SW480 (cell line): ENCODE measurements at regions not wholly inside any gene's neighbourhood (a gene's known extent, or its start where the extent isn't known, plus 50 kb on each side); places are given as distances from the start of the nearest gene placed in this dataset.
"Not testable (repeated sequence)": the region's sequence is repeated elsewhere in the genome, so short reads cannot be mapped to it uniquely, and the experiment has no call there.

Source experiments
- DNase-seq: peaks from one replicate; pipeline ENCODE4 v3.0.0-alpha.2; 2016; ENCODE audit warnings: low spot score

DNA sequence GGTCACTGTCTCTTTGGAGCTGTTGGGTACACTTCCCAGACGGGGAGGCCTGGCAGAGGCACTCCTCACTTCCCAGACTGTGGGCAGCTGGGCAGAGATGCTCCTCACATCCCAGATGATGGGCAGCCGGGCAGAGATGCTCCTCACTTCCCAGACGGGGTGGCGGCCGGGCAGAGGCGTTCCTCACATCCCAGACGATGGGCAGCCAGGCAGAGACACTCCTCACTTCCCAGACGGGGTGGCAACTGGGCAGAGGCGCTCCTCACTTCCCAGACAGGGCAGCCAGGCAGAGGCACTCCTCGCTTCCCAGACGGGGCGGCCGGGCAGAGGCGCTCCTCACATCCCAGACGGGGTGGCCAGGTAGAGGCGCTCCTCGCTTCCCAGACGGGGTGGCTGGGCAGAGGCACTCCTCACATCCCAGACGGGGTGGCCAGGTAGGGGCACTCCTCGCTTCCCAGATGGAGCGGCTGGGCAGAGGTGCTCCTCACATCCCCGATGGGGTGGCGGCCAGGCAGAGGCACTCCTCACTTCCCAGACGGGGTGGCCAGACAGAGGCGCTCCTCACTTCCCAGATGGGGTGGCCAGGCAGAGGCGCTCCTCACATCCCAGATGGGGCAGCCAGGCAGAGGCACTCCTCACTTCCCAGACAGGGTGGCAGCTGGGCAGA is 833.1 kb upstream of the RAG2 start:
- DNase-seq, result not testable (repeated sequence)

DNA sequence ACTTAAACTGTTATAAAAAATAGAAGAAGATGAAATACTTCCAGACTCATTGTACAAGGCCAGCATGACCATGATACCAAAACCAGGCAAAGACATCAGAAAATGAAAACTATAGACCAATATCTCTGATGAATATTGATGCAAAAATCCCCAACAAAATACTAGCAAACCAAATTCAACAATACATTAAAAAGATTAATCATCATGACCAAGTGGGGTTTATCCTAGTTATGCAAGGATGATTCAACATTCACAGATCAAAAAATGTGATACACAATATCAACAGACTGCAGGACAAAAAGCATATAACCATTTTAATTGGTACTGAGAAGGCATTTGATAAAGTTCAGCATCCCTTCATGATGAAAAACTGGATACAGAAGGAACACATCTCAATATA is 824.5 kb upstream of the RAG2 start:
- DNase-seq, result no peak

DNA sequence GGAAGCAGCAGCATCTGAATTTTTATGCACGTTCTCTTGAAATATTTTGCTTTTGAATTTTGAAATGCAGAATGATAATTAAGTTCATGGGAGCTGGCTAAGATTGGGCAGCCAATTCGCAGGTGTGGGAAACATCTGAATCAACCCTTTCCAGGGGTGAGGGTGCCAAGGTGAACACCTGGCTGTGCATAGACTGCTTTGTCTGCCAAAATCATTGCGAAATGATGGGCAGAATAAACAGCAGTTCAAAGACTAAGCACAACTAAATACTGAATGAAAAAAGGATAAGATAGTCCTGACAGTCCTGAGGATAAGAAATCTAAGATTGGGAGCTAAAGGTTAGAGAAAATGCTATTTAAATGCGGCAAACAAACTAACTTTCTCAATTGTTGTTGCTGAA is 813.3 kb upstream of the RAG2 start:
- DNase-seq, result no peak

DNA sequence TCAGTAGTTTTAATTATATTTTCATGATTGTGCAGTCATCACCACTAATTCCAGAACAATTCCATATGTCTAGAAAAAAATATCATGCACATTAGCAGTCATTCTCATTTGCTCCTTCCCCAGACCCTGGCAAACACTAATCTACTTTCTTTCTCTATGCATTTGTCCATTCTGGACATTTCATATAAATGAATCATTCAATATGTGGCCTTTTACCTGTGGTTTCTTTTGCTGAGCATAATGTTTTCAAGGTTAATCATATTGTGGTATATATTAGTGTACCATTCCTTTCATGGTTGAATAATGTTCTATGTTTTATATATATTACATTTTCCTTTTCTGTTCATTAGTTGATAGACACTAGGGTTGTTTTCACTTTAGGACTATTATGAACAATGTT is 811.1 kb upstream of the RAG2 start:
- no peak for DNase-seq

DNA sequence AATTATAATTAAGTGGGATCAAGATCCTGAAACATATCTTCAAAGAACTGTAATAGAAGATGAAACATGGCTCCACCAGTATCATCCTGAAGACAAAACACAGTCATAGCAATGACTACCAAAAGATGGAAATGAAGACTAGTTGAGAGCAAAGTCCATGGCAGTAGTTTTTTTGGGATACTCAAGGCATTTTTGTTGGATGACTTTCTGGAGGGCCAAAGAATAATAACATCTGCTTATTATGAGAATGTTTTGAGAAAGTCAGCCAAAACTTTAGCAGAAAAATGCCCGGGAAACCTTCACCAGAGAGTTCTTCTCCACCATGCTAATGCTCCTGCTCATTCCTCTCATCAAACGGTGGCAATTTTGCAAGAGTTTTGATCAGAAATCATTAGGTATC is 809.4 kb upstream of the RAG2 start:
- DNase-seq, result no peak

DNA sequence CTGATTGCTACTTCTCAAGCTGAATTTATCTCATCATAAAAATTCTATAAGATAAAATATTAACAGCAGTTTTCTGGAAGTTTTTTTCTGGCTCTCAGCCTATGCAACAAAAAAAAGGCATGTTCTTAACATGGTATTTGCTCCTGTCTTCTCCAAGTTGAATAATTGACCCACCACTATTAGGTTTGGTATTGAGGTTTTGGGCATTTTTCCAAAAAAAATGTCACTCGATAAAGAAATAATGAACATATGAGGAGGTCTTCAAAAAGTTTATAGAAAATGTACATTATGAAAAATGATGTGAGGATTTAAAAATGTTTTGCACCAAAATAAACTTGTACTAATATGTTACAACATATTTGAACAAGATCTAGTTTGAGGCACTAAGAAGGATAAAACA is 808.6 kb upstream of the RAG2 start:
- no peak for DNase-seq

DNA sequence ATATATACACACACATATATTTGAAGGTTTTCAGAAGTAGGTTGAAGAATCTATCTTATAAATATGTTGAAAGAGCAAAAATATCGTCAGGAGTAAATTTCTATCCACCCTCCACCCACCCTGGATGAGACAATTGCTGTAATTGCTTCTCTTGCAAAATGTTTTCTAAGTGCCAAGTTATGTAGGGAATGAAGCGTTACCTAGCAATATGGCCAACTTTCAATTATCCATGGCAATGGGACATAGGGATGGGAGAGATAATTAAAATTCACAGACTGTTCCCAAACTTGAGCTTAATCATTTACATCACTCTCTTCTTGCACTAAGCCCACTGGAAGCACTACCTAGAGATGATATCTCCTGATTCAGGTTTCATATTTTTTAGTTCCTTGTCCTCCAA is 806.2 kb upstream of the RAG2 start:
- no peak for DNase-seq

DNA sequence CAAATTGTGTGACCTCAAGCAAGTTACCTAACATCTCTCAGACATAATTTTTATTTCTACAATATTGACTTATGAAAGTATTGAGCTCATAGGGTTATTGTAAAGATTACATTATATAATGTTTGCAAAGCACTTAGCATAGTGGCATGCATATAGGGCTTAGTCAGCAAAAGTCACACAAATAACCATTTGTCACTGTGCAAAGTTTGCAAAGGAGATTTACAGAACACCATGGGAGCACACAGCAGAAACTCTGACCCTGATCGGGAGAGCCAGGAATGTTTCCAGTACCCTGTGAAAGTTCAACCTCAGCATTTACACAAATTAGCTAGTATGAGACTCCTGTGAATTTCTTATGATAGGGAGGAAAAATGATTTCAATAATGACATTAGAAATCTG is 804.6 kb upstream of the RAG2 start:
- no peak for DNase-seq

DNA sequence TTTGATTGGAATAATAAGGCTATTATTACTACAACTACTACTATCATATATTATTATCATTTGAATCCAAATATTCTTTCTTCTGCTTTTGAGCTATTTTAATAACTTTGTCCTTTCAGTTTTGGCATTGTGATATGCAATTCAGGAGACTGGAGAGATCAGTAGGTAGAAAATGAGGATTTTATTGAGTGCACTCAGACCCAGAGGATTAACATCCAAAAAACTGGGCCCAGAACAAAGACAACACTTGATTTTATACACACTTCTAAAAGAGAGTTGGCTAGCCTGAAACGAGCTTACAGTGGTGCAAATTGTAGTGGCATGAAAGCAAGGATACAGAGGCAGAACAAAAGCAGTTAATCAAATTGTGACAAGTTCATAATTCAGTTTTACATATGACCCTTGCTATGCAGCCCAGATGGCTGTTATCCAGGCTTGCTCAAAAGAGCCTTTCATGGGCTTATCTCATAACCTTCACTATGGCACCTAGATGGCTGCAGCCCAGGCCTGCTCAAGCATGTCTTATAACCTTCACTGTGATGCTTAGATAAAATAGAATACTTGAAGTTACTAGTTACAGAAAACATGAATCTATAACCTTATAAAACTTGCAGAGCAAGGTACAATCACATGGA is 796.3 kb upstream of the RAG2 start:
- no peak for DNase-seq

DNA sequence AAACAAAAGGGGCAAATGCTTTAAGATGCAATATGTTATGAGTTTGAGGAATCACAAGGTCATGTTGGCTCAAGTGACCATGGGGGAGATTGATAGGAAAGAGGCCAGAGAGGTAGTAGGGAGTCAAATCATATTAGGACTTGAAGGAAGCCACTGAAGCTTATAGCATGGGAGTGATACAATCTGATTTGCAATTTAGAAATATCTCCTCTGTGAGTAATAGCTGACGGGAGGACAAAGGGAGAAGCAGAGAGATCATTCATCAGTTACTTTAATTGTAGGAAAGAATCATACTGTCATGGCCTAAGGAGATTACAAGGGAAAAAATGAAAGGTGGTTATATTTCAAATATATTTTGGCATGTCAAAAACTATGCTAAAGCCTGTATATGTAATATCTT is 793.6 kb upstream of the RAG2 start:
- no peak for DNase-seq

DNA sequence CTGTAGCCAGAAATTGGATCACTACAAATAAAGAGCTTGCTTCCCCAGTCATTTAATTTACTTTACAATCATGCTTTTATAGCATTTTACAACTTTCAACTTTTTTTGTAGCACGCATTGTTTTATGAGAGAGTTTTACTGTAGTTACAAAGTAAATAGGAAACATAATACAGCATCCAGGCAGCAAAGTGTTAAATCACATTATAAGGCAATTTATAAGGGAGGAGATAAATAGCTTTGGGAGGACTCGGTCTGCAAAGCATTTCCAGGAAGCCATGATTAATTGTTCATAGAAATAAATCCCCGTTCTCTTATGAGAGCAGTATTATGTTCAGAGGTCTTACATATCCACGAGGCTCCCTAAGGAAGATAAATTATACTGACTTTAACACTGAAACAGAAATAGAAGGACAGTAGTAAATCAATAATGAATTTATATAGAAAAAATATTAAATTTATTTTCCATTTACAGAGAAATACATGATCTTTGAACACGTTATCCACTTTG is 792.6 kb upstream of the RAG2 start:
- no peak for DNase-seq

DNA sequence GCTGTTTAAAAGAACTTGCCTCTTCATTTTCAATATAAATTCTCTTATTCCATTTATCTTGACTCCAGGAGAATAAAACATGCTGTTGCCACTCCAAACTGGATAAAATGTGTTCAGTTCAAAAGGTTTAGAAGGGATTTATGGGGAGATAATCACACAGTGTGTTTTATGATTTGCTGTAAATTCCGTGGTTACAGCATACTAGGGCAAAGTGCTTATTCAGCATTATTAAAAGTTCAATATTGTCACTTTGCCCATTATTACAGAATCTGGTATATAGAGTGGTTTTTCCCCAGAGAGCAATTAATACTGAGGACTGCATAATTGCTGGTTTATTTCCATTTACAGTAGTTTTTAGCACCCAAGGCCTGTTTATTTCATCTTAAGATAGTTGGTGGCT is 780.9 kb upstream of the RAG2 start:
- no peak for DNase-seq

DNA sequence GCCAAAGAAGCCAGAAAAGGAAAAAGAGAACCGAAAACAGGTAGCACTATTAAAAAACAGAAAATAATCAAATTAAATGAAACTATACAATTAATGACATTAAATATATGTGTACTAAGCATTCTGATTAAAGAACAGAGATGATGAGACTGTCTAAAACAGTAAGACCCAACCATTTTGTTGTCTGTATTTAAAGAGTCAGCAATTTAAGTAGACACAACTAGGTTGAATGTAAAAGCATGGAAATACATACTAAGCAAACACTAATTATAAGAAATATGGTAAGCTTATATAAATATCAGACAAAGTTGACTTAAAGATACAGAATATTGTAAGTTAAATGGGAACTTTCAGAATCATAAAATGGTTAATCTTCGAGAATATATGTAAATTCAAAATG is 774.6 kb upstream of the RAG2 start:
- no peak for DNase-seq

DNA sequence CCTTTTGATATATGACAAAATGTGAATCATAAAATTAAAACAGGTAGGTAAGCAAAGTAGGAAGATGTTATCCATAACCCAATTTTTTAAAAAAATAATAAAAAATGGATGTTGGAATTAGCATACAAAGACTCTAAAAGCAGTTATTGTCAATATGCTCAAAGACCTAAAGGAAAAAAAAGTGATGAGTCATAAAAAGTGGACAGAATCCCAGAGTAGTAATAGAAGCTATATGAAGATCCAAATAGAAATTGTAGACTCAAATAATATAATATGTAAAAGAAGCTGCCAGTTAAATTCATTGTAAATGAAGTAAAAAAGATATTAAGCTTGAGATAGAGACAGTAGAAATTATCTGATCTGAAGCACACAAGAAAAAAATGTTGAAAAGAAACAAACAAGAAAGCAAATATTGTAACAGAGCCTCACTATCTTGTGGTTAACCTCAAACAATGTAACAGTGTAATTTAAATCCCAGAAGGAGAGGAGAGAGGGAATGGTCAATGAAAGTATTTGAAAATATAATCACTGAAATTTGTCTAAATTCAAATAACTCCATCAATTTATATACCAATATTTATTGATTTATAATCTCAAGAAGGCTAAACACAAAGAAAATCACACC is 773.4 kb upstream of the RAG2 start:
- no peak for DNase-seq

DNA sequence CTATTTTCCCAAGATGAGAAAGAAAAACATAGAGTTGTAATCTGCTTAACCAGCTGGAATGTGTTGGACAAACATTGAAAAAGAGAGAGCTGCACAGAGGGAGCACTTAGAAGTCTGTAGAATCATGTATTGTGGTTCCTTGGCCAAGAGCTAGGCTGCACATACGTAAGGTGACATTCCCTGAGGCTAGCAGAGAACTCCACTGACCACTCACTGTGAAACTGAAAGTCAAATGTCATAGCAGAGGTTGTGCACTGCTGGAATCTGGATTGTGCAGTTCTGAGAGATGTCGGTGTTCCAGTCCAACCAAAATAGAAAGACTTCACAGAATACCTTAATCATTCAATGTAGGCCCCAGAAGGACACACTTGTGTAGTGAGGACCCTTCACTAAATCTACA is 772.8 kb upstream of the RAG2 start:
- no peak for DNase-seq

DNA sequence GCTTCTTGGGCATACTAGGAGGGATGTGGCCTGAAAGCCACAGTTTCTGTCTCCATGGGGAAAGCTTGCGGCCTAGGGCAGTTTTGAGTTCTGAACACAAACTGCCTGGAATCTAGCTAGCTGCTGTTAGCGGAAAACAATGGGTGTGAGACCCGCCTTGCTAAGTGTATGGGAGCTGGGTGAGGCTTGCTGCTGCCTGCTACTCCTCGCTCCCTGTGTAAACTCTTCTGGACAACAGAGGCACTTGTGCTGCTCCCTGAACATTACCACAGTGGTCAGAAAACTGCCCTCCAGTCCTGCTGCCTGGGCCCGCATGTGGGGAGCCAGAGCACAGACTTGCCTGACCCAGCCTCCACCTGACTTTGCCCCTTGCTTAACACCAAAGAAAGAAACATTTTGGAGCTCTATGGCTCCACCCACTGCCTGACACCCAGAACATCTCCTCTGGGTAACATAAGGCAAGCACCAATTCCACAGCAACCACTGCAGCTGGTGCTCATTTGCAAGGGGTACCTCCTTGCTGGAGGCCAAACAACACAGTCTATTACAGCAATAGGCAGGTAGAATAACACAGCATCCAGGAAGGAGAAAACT is 766.3 kb upstream of the RAG2 start:
- no peak for DNase-seq

DNA sequence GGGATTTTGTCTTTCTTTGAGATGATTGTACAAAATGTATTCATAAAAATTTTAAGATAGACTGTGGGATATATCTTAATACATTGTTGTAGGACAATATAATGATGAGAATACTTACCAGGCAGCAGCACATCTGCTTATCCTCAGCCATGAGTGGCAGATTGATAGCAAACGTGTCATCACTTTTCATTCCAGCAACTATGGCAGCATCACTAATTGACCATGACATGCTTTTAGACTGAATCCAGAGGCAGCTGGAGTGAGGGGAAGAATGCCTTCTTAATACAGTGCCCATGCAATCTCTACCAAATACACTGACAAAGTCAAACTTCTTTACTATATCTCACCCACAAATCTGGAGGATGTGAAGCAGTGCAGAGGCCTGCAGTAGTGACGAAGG is 755.2 kb upstream of the RAG2 start:
- DNase-seq, result no peak

DNA sequence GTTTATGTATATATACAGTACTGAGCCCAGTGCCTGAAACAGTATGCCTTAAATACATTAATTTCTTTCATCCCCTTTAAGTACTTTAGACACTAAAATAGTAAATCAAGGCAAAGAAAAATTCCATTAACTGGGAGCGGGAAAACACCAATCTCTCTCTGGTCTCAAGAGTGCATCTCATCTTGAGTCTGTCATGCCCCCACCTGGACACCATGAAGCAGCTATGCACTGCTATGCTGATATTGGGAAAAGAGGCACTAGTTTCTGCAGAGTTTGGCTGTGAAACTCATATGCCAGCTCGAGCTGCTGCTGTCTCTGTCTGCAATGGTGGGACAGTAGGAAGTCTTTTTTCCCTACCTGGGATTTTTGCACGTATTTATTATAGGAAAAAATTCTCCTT is 754.4 kb upstream of the RAG2 start:
- DNase-seq, result no peak

DNA sequence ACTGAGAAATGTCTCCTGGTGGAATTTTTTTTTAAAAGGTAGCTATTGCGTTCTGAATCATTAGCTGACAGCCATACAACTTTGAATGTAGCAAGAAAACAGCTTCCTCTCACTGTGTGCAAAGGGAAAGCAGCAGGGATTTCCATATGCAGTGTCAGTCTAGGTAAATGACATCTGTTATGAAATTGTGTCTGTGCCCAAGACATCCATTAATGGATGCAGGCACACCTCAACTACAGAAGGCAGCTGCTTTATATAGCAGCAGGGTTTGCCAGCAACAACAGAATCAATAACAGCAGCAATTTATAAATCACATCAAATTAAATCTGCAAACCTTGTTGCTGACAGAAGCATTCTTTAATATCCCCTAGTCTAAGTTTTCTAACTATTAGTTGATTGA is 745.3 kb upstream of the RAG2 start:
- no peak for DNase-seq

DNA sequence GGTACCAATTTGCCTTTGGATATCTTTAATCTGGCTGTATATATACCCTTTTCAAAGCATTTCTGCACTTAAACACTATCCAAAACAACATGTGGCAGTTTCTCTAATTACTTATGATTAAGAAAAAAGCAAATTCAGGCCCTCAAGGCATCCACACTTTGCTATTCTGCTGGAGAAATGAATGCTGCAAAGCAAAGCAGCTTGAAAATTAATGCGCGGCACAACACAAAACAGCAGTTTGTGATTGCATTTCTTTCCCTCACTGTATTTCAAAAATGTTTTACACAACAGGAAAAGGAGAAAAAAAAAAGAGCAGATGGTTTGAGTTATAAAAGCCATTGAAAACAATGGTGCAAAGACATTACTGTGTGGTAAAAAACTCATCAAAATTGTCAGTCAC is 738.4 kb upstream of the RAG2 start:
- DNase-seq, result no peak

DNA sequence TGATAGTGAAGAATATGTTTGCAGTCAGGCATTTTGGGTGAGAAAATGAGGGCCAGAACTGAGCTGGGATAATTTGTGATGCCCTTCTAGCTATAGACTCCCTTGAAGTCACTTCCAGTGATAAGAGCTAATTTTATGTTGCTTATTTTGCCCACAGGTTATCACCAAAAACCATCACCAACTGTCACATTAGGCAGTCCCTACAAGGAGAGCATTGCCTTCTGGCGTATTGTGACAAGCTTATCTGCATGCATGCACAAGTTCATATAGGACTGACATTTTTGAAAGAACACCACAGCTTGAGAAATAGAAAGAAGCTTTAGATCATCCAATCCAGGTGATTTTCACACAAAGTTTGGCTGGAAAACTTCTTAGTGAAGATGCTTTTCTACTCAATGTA is 735.3 kb upstream of the RAG2 start:
- DNase-seq, result no peak

DNA sequence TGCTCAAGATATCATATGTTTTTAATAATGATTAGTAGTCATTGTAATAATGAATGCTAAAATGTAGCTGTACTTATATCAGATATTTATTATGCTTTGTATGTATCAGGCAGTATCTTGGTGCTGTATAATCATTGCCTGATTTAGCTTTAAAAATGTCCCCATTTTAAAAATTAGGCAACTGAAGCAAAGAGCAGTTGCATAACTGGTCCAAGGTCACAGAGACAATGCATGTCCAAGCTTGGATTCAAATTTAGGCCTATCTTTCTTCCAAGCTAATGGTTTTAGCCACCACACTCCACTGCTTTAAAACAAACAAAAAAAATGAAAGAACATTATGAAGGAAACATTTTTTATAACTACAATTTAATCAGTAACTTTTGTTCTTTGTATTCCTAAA is 725.8 kb upstream of the RAG2 start:
- DNase-seq, result no peak
